GM18909 (cell line): ENCODE measurements at regions not wholly inside any gene's neighbourhood (a gene's known extent, or its start where the extent isn't known, plus 50 kb on each side); places are given as distances from the start of the nearest gene placed in this dataset.

Source experiments
- ATAC-seq: cut with Tn5 transposase; IDR thresholded peaks from one replicate; pipeline ENCODE4 v1.9.1; 2021; ENCODE audit warnings: mild to moderate bottlenecking; ENCODE audit not compliant: unreplicated experiment, poor library complexity

DNA sequence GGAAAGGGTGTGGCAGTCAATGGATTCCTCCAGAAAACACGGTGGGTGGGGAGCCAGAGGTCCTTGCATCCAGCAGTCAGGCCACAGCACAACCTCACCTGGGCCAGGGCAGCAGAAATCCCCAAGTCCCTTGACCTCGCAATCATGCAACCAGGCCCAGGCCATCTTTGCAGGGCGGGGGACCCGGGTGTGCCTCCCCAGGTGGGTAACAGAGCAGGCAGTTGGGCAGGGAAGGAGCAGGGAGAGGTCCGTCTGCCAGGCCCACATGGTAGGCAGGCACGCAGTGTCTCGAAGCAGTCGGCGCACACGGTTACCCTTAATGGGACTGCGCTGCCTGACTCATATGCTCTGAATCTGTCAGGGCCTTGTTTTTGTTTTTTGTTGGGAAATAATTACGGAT is 153.0 kb downstream of the RBFOX3 start:
- ATAC-seq, result no peak

DNA sequence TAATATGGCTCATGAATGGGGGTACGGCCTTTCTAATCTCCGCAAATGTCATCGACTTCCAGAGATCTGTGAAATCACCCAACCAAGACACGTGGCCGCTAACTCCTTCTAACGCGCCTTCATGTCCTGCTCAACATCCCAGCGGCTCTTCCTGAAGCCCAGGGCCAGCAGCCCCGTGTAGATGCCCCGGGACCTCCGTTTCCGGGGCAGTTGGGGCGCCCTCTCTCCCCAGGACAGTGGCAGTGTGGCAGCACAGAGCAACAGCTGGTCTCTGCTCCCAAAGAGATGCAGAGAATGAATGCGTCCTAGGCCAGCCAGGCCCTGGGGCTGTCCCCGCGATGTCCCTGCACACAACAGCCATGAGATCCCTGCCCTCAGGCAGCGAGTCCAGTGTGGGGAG is 153.5 kb downstream of the RBFOX3 start:
- no peak for ATAC-seq

DNA sequence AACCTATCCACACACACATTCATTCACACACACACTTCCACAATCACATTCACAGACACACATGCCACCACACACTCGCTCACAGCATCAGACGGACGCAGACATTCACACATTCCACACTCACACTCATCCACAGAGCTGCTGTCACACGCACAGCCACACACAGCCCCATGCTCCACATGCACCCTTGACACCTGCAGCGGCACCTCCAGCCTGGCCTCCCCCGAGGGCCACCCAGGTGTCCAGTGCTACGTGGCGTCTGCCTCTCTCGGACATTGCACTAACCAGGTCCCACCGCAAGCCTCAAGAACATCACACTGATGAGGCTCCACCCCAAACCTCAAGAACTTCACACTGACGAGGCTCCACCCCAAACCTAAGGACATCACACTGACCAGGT is 155.2 kb downstream of the RBFOX3 start:
- ATAC-seq, result no peak

DNA sequence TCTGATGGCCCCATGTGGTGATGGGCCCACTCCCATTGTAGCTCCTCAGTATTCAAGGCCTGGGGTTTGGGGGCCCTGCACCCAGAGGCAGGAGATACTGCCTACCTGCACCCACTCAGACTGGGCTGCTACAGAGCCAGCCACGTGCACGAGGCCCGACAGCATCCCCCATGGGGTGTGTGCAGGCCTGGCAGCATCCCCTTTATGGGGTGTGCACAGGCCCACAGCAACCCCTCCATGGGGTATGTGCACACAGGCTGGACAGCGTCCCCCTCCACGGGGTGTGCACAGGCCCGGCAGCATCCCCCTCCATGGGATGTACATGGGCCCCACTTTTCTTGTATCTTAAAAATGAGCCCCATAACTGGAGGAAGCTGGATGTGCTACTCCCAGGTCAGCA is 156.0 kb downstream of the RBFOX3 start:
- no peak for ATAC-seq

DNA sequence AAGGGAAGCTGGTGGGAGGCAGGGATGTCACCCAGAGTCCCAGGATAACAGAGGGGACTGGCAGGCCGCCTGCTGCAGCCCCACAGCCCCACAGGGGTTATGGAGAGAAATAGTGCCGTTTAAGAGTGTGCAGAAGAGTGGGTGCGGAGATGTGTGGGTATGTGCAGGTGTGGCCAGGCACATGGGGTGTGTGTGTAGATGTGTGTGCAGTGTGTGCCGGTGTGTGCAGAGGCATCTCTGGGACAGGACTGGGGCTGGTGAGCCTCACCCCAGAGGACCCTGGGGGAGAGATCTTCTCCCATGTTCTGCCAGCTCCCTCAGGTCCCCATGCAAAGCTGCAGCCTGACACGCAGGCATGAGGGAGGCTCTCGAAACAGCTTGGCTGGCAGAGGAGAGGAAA is 157.4 kb downstream of the RBFOX3 start:
- ATAC-seq, result no peak

DNA sequence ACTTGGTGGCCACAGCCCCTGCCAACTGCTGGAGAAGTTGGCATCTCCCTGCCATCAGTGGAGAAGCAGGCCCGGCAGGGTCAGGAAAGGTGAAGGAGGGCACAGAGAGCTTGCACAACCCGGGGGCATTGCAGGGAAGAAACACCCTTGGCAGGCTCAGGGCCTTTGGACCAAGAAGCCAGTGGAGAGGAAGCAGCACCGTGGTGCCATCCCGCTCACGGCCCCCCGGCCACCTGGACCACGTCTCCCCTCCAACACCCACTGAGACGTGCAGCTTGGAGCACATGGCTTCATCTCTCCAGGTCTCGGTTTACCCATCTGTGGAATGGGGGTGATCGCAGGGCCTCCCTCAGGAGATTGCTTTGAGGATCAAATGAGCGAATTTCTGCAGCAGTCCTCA is 158.1 kb downstream of the RBFOX3 start:
- no peak for ATAC-seq

DNA sequence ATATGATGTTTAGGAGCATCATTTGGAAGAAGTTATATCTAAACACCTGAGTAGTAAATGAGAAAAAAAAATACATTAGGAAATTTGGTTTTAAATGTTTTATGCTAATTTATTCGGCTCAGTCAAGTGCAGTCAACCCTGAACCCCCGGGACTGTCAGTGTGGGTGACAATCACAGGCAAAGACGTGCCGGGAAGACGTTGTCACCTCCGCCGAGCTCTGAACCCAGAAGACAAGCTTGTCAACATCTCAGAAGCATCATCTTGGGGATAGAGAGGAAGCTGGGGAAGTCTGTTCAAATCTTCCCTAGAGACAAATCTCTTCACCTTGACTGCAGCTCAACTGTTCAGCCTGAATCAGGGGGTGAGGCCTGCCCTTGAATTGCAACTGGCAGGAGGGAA is 159.7 kb downstream of the RBFOX3 start:
- ATAC-seq, result no peak

DNA sequence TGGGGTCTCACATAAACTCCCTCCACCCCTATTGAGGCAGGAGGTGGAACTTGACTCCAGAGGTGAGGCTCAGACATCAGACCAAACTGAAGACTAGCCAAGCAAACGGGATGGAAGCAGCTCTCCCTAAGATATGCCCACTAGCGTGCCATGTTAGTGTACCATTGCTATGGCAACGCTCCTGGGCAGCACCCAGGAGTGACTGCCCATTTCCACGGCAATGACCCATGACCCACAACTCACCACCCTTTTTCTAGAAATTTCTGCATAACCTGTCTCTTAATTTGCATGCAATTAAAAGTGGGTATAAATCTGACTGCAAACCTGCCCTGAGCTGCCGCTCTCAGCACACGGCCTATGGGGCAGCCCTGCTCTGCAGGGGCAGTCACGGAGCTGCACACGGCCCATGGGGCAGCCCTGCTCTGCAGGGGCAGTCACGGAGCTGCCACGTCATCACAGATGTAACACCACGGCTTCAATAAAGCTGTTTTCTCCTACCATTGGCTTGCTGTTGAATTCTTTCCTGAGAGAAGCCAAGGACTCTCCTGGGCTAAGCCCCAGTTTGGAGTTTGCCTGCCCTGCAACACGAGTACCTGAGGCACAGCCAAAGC is 164.3 kb downstream of the RBFOX3 start:
- no peak for ATAC-seq

DNA sequence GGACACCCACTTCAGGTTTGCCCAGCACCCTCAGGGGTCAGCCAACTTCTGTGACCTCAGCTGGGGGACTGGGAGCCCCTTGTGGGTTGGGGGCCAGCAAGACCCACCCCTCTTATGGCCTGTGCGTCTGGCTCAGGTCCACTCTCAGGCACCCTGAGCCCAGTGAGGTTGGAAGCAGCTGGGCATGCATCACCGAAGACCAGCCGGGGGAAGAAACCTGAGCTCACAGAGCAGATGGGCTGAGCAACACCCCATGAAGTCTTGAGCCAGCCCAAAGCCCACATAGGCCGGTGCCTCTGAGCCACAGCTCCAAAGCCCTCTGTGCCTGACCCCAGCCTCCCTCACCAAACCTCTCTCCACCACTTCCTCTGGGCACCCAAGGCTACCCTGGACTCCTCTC is 166.7 kb downstream of the RBFOX3 start:
- ATAC-seq, result no peak

DNA sequence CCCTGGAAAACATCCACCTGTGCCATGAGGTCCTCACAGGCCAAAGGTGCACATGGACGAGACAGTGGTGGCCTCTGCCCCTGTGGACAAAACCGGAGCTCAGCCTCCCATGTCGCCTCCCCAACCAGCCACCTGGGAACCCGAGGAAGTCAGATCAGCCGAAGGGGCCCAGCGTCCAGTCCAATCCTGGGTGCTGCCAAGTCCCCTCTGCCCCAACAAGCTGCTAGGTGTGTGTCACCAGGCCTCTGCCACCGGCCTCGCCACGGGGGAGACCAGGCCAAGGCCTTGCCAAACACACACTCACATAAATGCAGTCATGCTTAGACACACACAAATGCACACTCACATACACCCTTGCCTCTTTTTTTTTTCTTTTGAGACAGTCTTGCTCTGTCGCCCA is 167.8 kb downstream of the RBFOX3 start:
- no peak for ATAC-seq

DNA sequence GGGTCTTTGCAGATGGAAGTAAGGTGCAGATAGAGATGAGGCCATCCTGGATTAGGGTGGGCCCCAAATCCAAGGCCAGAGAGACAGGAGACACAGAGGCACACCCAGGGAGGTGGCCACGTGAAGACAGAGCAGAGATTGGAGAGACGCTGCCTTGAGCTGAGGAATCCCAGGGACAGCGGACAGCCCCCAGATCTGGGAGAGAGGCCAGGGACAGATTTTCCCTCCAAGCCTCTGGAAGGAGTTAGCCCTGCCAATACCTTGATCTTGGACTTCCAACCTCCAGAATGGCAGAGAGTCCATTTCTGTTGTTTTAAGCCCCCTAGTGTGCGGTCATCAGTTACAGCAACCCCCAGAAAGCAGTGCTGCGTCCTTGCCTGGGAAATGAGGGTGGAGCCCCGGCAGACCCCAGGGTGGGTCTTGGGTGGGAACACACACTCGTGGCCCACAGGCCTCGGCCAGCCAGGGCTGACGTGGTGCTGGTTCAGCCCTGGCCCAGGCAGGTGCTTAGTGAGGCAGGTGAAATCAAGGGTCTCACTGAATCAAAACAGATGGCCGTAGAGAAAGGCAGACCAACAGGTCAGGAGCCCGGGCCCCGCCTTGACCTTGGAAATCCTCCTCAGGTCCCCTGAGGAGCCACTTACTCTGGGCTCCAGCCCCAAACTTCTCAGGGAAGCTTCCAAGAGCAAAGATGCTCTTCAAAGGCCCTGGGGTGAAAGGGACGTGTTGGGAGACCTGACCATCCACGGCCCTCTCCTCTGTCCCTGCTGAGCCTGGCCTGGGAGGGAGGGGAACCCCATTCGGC is 169.3 kb downstream of the RBFOX3 start:
- ATAC-seq, result no peak

DNA sequence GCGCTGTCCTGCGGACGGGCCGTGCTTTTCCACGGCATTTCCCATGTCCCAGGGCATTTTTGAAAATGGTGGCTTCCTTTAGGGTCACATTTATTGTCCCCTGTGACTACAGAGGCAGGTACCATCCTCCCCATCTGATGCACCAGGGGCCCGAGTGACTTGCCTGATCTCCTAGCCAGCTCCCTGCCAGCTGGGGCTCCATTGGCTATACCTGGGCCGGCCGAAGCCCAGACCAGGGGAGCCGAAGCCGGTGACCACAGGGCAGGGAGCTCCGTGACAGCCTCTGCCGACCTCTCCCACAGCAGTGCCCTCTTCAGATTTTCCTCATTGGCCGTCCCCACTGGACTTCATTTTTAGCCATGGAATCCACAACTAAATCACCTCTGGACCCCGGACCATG is 170.6 kb downstream of the RBFOX3 start:
- ATAC-seq, result no peak

DNA sequence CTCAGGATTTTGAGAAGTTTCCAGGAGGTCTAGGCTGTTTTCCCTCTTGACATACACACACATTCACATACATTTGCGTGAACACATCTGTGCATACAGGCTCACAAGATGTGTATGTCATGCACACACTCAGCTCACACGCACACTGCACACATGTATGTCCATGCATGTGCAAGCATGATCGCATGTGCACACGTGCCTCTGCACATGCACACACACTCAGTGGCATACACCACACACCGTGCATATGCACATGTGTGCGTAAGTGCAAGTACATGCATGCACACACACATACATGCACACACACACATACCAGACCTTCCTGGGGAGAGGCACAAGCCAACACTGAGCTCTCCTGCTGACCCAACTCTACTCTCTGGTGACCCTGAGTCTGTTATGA is 171.4 kb downstream of the RBFOX3 start:
- ATAC-seq, result no peak

DNA sequence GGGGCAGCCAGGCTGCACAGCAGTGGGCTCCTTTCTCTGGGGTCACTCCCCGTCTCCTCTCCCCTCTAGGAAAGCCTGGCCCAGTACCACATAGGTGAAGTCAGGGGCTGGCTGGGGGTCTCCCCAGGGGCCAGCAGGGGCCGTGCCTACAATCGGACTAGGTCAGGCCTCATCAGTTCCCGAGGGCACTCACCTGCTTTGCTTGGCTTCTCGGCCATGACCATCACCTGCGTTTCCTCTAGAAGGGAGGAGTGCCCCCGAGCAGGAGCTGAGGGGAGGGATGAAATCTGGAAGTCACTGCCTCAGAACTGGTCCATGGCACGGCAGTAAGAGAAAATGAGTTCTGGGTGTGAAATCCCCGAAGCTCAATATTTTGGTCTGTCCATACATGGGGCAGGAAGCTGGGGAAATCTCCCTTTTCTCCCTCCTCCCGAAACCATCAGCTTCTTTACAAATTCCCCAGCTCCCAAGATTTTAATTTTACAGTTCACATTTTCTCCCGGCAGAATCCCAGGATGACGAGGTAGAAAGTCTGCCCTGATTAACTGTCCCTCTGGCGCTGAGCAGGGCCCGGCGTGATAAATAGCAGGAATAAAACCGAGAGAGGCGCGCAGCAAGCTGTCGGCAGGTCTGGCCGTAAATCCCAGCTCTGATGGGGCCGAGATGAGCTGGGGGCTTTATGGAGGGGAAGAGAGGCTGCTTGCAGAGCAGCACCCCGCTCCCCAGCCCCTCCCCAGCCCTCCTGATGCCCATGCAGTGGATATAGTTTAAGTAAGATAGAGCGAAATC is 172.1 kb downstream of the RBFOX3 start:
- no peak for ATAC-seq

DNA sequence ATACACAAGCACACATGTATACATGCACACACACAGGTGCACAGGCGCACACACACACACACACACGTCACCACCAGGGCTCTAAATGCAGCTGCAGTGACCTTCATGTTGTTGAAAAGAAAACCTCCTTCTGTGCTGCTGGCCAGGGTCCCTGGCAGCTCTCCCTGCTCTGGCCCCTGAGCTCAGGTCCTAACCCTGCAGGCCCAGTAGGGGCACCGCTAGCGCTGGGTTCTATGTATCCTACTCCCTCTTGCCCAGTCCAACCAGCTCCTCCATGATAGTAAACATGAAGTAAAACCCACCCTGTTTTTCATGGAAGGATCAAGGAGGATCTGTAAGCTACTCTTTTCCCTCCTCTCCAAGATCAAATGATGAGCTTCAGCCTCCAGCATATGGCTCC is 172.8 kb downstream of the RBFOX3 start:
- ATAC-seq, result no peak

DNA sequence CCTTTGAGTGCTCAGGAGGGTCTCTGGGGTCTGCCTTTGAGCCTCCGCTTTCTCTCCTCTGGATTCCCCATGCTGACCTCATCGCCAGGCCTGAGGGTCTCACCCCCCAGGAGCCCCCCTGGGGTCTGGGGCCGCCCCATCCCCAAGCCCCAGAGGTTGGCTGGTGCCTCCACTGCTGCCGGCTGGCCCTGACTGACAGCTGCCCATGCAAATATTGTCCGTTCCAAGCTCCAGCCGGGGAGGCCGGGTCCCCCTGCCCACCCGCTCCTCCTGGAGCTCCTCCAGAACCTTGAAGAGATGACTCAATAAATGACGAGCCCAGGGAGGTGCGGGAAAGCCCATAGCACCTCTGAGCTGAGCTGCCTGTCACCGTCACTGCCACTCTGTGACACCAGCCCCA is 173.8 kb downstream of the RBFOX3 start:
- ATAC-seq, result no peak

DNA sequence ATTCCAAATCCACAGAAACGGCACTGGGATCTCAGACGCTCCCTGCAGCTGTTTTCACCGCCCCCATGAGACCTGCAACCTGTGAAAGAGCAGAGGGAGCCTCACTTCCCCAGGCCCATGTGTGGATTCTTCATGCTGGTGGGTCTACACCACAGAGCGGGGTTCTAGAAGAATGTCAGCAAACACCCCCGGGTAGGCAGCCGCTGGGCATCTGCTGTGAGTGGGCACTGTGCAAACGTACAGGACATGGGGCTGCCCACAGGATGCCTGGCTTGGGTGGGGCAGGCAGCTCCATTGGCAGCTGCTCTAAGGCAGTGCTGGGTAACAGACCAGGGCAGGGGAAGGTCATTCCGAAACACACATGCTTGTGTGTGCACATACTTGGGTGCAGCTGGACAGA is 174.9 kb downstream of the RBFOX3 start:
- no peak for ATAC-seq

DNA sequence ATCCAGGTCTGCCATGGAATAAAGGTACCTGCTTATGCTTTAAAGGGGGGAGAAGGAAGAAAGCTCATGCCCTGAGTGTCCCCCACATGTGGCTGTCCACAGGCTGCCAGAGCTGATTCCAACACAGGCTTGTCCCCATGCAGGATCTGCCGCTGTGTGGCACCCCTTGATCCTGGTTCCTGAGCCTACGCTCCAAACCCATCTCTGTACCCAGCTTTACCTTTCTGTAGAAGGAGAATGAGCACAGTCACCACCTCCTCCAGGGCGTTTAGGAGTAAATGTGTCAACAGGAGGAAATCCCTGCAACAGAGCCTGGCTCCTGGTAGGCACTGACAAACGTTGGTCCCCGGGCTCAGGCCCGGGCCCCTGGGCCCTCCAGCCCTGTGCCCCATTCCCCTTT is 175.6 kb downstream of the RBFOX3 start:
- ATAC-seq, result no peak

DNA sequence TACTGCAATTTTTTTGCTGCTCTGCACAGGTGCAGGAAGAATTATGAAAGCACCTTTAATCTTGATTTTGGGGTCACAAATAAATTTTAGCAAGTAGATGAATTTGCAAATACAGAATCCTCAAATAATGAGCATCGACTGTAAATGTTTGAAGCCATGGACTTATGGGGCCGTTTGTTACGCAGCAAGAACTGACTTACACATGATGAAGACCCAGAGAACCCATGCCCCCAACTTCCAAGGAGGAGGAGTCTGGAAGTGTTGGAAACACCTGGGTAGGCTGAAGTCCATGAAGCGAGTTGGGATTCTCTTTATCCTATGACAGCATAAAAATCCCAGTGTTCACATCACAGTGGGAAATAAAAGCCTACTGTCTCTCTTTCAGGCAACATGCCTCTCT is 176.6 kb downstream of the RBFOX3 start:
- ATAC-seq, result no peak

DNA sequence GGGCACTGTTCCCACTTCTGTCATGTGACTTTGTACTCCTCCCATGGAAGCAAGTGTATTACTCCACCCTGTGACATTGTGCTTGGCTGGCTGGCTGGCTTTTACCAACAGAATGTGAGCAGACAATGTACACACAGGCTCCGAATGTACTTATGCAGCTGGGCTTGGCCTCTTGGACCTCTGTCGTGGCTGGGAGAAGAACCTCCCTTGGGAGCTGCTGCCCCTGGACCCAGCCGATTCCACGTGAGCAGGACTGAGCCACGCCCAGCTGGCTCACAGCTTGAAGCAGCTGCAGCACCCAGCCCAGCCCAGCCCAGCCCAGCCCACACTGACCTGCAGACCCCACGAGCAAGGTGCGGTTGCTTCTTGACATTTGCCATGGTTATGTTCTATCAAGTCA is 177.5 kb downstream of the RBFOX3 start:
- no peak for ATAC-seq

DNA sequence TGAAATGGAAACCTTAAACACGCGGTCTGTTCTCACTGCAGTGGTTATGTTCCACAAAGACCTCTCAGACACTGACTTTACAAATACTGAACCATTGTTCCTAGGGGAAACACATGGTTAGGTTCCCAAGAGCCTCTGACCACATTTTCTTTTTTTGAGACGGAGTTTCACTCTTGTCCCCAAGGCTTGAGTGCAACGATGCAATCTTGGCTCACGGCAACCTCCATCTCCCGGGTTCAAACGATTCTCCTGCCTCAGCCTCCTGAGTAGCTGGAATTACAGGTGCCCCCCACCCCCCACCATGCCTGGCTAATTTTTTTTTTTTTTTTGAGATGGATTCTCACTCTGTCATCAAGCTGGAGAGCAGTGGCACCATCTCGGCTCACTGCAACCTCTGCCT is 179.7 kb downstream of the RBFOX3 start:
- ATAC-seq, result no peak
